ENCODE measurements at regions not wholly inside any gene's neighbourhood (a gene's known extent, or its start where the extent isn't known, plus 50 kb on each side); places are given as distances from the start of the nearest gene placed in this dataset.

- Histone ChIP-seq H3K27ac (ENCODE audit: low read length in 2 of 2) (no peak overlapping the region), H3K4me1 (ENCODE audit: control insufficient read depth in 2 of 2, insufficient read depth in 2 of 2, low read length in 2 of 2) (peaks cover 6 to 13% of the 10 kb centered on the region in 2 donors), H3K4me3 (ENCODE audit: control extremely low read depth in 1 of 5, extremely low read depth in 1 of 5, insufficient read depth in 1 of 5, low read depth in 2 of 5, low read length in 4 of 5) (no peak overlapping the region), H3K79me2 (ENCODE audit: control insufficient read depth, insufficient read depth, low read length) (no peaks in the 10 kb centered on the region), H3K9ac (ENCODE audit: low read length) (no peak overlapping the region), H3K9me3 (ENCODE audit: control extremely low read depth in 1 of 3, control insufficient read depth in 2 of 3, insufficient read depth in 1 of 3, low read length in 2 of 3) (no peaks in the 10 kb centered on the region), H3K27me3 (replicated peaks in 1 of 4; ENCODE audit: control extremely low read depth in 1 of 4, control insufficient read depth in 3 of 4, insufficient read depth in 4 of 4, low read length in 3 of 4) (no peaks in the 10 kb centered on the region), H3K4me2 (replicated peaks; ENCODE audit: low read depth, low read length, poor library complexity, severe bottlenecking) (no peak overlapping the region), H4K20me1 (ENCODE audit: control insufficient read depth, insufficient read depth, low read length, poor library complexity, severe bottlenecking) (no peaks in the 10 kb centered on the region), H3K36me3 (replicated peaks in 1 of 2; ENCODE audit: control extremely low read depth in 1 of 2, control insufficient read depth in 1 of 2, extremely low read depth in 1 of 2, insufficient read depth in 2 of 2, low read length in 1 of 2) (no peaks in the 10 kb centered on the region), H2AFZ (ENCODE audit: insufficient read depth, low read depth, low read length, poor library complexity, severe bottlenecking) (no peak overlapping the region)
- WGBS (ENCODE audit: insufficient coverage), result no CpG with 5 or more reads among the region's 2 CpGs
- ATAC-seq (ENCODE audit: low read depth) (no peak), DNase-seq (no peak)
- intact Hi-C loops (cut with micrococcal nuclease), result no loop called here
- Mint-ChIP-seq H3K27ac (no peak overlapping the region), H3K4me3 (no peak overlapping the region), H3K4me1 (peaks cover 18% of the 10 kb centered on the region), H3K27me3 (no peaks in the 10 kb centered on the region), H3K9me3 (ENCODE audit: insufficient read depth) (no peaks in the 10 kb centered on the region)
- TF ChIP-seq EZH2 (IDR thresholded peaks at IDR 0.05; ENCODE audit: borderline replicate concordance, insufficient read depth, low read depth, low read length, poor library complexity, severe bottlenecking) (no peak), CTCF (IDR thresholded peaks at IDR 0.05) (no peak)
- ChIA-PET CTCF (no interaction called here), POLR2A (no interaction called here)
Measured at GRCh38 chr3:34183114-34183513, 384.7 kb downstream of the PDCD6IP start.

- H4K20me1 ChIP-seq (ENCODE audit: control insufficient read depth, insufficient read depth, low read length, poor library complexity, severe bottlenecking), result no peaks in the 10 kb centered on the region
- no peak overlapping the region for H3K4me2 ChIP-seq (replicated peaks; ENCODE audit: low read depth, low read length, poor library complexity, severe bottlenecking)
- H3K9ac ChIP-seq (ENCODE audit: low read length), result no peak overlapping the region
- H3K4me1 ChIP-seq (ENCODE audit: control insufficient read depth in 2 of 2, insufficient read depth in 2 of 2, low read length in 2 of 2), result peaks cover 6 to 13% of the 10 kb centered on the region in 2 donors
- H3K4me3 Mint-ChIP-seq, result no peak overlapping the region
- TF ChIP-seq EZH2 (IDR thresholded peaks at IDR 0.05; ENCODE audit: borderline replicate concordance, insufficient read depth, low read depth, low read length, poor library complexity, severe bottlenecking) (no peak), CTCF (IDR thresholded peaks at IDR 0.05) (no peak)
- CTCF ChIA-PET, result no interaction called here
- POLR2A ChIA-PET, result no interaction called here
- H3K27me3 Mint-ChIP-seq, result no peaks in the 10 kb centered on the region
- H2AFZ ChIP-seq (ENCODE audit: insufficient read depth, low read depth, low read length, poor library complexity, severe bottlenecking), result no peak overlapping the region
- H3K27me3 ChIP-seq (replicated peaks in 1 of 4; ENCODE audit: control extremely low read depth in 1 of 4, control insufficient read depth in 3 of 4, insufficient read depth in 4 of 4, low read length in 3 of 4), result no peaks in the 10 kb centered on the region
- ATAC-seq (ENCODE audit: low read depth), result no peak
- no peak overlapping the region for H3K4me3 ChIP-seq (ENCODE audit: control extremely low read depth in 1 of 5, extremely low read depth in 1 of 5, insufficient read depth in 1 of 5, low read depth in 2 of 5, low read length in 4 of 5)
- no peak overlapping the region for H3K27ac Mint-ChIP-seq
- H3K9me3 ChIP-seq (ENCODE audit: control extremely low read depth in 1 of 3, control insufficient read depth in 2 of 3, insufficient read depth in 1 of 3, low read length in 2 of 3), result no peaks in the 10 kb centered on the region
- intact Hi-C loops (cut with micrococcal nuclease), result no loop called here
- no peak for DNase-seq
- H3K9me3 Mint-ChIP-seq (ENCODE audit: insufficient read depth), result no peaks in the 10 kb centered on the region
- H3K27ac ChIP-seq (ENCODE audit: low read length in 2 of 2), result no peak overlapping the region
- WGBS (ENCODE audit: insufficient coverage), result 98% methylated on average over 9 of the region's 10 CpGs
- peaks cover 18% of the 10 kb centered on the region for H3K4me1 Mint-ChIP-seq
- H3K36me3 ChIP-seq (replicated peaks in 1 of 2; ENCODE audit: control extremely low read depth in 1 of 2, control insufficient read depth in 1 of 2, extremely low read depth in 1 of 2, insufficient read depth in 2 of 2, low read length in 1 of 2), result no peaks in the 10 kb centered on the region
- H3K79me2 ChIP-seq (ENCODE audit: control insufficient read depth, insufficient read depth, low read length), result no peaks in the 10 kb centered on the region
Measured at GRCh38 chr3:34183611-34184340, 385.3 kb downstream of the PDCD6IP start.
